ENCODE measurements at regions not wholly inside any gene's neighbourhood (a gene's known extent, or its start where the extent isn't known, plus 50 kb on each side); places are given as distances from the start of the nearest gene placed in this dataset.

DNA sequence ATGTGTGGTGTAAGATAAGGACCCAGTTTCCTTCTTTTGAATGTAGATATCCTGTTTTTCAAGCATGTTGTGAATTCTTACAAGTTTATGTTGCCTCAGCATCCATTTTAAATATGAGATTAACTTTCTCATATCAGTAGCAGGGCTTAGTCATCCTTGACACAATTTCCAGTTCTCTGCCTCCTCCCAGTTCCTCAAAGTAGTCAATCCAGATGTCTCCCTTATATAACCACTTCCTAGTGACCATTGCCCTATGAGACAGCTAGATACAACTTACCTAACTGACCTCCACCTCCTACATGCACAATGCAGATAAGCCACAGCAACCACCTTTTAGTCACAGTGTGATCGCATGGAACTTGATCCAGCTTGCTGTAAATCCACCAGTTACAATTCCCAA, 269.2 kb upstream of the ZNF521 start:
- TF ChIP-seq POLR2A (IDR thresholded peaks at IDR 0.05): no peak
- TF ChIP-seq POLR2AphosphoS5 (IDR thresholded peaks at IDR 0.05): no peak
- TF ChIP-seq, protein P1, sequence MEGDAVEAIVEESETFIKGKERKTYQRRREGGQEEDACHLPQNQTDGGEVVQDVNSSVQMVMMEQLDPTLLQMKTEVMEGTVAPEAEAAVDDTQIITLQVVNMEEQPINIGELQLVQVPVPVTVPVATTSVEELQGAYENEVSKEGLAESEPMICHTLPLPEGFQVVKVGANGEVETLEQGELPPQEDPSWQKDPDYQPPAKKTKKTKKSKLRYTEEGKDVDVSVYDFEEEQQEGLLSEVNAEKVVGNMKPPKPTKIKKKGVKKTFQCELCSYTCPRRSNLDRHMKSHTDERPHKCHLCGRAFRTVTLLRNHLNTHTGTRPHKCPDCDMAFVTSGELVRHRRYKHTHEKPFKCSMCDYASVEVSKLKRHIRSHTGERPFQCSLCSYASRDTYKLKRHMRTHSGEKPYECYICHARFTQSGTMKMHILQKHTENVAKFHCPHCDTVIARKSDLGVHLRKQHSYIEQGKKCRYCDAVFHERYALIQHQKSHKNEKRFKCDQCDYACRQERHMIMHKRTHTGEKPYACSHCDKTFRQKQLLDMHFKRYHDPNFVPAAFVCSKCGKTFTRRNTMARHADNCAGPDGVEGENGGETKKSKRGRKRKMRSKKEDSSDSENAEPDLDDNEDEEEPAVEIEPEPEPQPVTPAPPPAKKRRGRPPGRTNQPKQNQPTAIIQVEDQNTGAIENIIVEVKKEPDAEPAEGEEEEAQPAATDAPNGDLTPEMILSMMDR (IDR thresholded peaks at IDR 0.05): no peak
